ENCODE measurements at regions not wholly inside any gene's neighbourhood (a gene's known extent, or its start where the extent isn't known, plus 50 kb on each side); places are given as distances from the start of the nearest gene placed in this dataset.

DNA sequence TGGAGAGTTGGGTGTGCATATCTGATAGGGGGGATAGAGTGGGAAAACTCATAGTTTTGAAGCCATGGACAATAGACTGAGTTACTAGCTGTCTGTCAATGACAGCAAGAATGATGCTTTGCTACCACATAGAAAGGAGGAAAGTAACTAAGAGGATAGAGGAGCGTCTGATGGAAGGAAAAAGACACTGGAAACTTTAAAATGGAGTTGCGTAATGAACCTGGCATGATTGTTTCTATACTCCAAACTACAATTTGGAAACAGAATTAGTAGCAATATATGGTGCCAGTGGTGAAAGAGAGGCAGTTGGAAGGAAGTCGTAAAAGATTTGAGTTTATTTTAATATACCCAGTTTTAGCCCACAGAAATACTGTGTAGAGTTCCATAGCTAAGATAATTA lies 163.6 kb downstream of the TUSC7 start:
- H3K27me3 Mint-ChIP-seq: no peaks in the 10 kb centered on the region
- no peak overlapping the region for H3K4me3 Mint-ChIP-seq
- no peaks in the 10 kb centered on the region for H3K4me1 Mint-ChIP-seq
- no peak overlapping the region for H3K27ac Mint-ChIP-seq
- peaks cover 0 to 2% (median 0%) of the 10 kb centered on the region in 3 donors for H3K9me3 Mint-ChIP-seq
- no peaks in the 10 kb centered on the region for H3K36me3 Mint-ChIP-seq

DNA sequence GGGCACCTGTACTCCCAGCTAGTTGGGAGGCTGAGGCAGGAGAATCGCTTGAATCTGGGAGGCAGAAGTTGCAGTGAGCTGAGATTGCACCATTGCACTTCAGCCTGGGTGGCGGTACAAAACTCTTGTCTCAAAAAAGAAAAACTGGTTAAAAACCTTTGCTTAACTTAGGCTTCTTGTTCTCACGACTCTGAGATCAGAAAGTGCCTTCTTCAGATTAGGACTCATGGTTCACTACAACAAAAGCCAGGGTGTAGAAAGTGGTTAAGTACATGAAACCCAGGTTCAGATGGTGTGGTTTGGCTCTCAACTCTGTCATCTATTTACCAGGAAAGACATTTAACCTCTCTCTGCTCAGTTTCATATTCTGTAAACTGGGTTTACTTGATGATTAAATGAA lies 168.4 kb downstream of the TUSC7 start:
- peaks cover 3% of the 10 kb centered on the region for H3K36me3 Mint-ChIP-seq
- no peaks in the 10 kb centered on the region for H3K27me3 Mint-ChIP-seq
- H3K27ac Mint-ChIP-seq: no peak overlapping the region
- peaks cover 0 to 6% (median 2%) of the 10 kb centered on the region in 3 donors for H3K9me3 Mint-ChIP-seq
- no peak overlapping the region for H3K4me3 Mint-ChIP-seq
- H3K4me1 Mint-ChIP-seq: no peaks in the 10 kb centered on the region

DNA sequence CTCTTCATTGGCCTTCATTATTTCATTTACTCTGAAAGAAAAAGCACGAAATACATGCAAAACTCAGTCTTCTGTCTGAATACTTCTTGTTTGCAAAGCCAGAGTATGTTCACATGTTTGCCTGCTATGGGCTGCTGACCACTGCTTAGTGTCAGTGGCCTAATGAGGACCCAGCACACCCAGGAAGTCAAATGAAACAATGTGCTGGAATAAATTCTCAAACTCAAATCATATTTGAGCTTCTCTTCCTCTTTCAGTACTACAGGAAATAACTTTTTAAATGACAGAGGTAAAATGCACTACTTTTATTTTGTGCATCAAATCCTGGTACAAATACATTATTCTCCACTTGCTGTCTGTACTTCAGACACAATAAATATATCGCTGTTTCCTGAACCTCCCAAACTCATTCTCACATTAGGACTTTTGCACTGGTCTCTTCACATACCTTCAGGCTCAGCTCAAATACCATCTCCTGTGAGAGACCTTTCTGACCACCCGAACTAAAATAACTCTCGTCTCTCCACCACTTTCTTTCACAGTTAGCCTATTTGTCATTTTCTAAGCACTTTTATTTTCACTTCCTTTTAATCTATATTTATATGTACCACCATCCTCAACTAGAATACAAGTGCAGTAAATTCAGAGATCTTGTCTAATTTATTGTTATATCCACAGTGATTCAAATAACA lies 176.8 kb downstream of the TUSC7 start:
- H3K27ac Mint-ChIP-seq: peak overlapping the region; percentile 3 to 91 (median 77)

DNA sequence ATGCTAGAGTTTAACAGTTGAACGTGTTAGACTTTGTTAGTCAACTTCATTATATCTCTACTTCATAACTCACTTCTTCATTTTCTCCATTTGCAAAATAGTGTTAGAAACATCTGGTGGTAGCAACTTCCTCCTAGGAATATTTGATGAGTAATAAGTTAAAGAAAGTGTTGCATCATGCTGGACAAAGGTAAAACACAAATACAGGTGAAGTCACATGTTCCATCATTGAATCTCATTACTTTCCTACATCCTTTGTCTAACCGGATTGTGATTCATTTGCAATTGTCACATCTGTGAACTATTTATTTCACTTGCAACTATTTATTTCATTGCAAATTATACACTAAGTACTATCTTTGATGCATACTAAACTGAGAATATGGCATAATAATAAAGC lies 186.5 kb downstream of the TUSC7 start:
- H3K36me3 Mint-ChIP-seq: no peaks in the 10 kb centered on the region
- no peaks in the 10 kb centered on the region for H3K27me3 Mint-ChIP-seq
- H3K9me3 Mint-ChIP-seq: peaks cover 0 to 3% (median 2%) of the 10 kb centered on the region in 3 donors
- H3K4me3 Mint-ChIP-seq: peak overlapping the region in 1 of 4 donors; percentile 43
- H3K4me1 Mint-ChIP-seq: peaks cover 2 to 13% (median 3%) of the 10 kb centered on the region in 3 donors
- H3K27ac Mint-ChIP-seq: no peak overlapping the region

More for the DNA sequence above, 176.8 kb downstream of the TUSC7 start:
- peak overlapping the region; percentile 50 to 94 (median 84) for H3K4me3 Mint-ChIP-seq
- peaks cover 0 to 3% (median 0%) of the 10 kb centered on the region in 3 donors for H3K9me3 Mint-ChIP-seq
- peaks cover 12 to 27% (median 13%) of the 10 kb centered on the region in 3 donors for H3K4me1 Mint-ChIP-seq
- H3K27me3 Mint-ChIP-seq: no peaks in the 10 kb centered on the region
- H3K36me3 Mint-ChIP-seq: peaks cover 2% of the 10 kb centered on the region

GRCh38 chr3:116897382-116897781 lies 187.8 kb downstream of the TUSC7 start:
- peaks cover 0 to 3% (median 2%) of the 10 kb centered on the region in 3 donors for H3K9me3 Mint-ChIP-seq
- H3K4me3 Mint-ChIP-seq: no peak overlapping the region
- H3K36me3 Mint-ChIP-seq: no peaks in the 10 kb centered on the region
- H3K4me1 Mint-ChIP-seq: peaks cover 2 to 13% (median 3%) of the 10 kb centered on the region in 3 donors
- no peak overlapping the region for H3K27ac Mint-ChIP-seq
- no peaks in the 10 kb centered on the region for H3K27me3 Mint-ChIP-seq

DNA sequence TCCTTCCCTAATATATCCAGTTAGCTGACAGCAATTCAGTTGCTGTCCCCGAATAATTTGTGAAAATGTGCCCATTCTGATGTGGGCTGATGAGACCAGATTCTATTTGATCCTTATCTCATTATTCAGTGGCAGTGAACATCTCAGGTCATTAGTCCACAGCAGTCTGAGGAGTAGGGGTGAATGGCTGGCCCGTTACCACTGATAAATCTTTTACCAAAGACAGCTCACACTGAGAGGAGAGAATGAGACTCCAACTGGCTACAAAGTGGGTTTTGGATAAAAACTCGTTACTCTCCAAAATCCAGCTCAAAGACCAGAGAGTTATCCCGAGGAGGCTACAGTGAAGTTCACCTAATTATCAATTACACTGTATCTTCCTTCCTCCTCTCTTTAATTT lies 189.7 kb downstream of the TUSC7 start:
- Mint-ChIP-seq H3K27me3 (no peaks in the 10 kb centered on the region), H3K4me1 (peaks cover 2 to 8% (median 3%) of the 10 kb centered on the region in 3 donors), H3K9me3 (no peaks in the 10 kb centered on the region), H3K36me3 (no peaks in the 10 kb centered on the region), H3K4me3 (no peak overlapping the region), H3K27ac (no peak overlapping the region)

- Mint-ChIP-seq H3K4me3 (no peak overlapping the region), H3K27me3 (peaks cover 1% of the 10 kb centered on the region), H3K27ac (no peak overlapping the region), H3K4me1 (no peaks in the 10 kb centered on the region), H3K9me3 (no peaks in the 10 kb centered on the region), H3K36me3 (peaks cover 3% of the 10 kb centered on the region)
Observed at GRCh38 chr3:116905334-116905733, 195.8 kb downstream of the TUSC7 start.

GRCh38 chr3:116905794-116906193 lies 196.2 kb downstream of the TUSC7 start:
- peaks cover 3% of the 10 kb centered on the region for H3K36me3 Mint-ChIP-seq
- H3K27me3 Mint-ChIP-seq: peaks cover 1% of the 10 kb centered on the region
- no peaks in the 10 kb centered on the region for H3K4me1 Mint-ChIP-seq
- no peak overlapping the region for H3K27ac Mint-ChIP-seq
- H3K9me3 Mint-ChIP-seq: no peaks in the 10 kb centered on the region
- no peak overlapping the region for H3K4me3 Mint-ChIP-seq

DNA sequence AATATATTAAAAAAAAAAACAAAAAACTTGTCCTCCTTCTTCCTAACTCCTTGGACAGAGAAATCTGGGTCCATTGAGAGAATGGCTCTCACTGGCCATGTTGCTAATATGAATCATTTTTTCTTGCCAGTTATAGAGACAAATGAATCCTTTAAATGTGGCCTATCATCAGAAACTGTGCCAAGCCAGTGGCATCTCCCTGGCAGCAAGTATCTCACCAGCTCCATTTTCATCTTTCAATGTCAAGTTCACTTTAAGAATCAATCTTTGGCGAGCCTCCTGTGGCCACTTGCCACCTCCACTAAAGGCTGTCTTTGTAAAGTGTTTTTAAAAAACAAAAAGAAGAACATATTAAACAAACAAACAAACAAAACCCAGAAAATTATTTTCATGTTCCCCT lies 202.5 kb downstream of the TUSC7 start:
- H3K27ac Mint-ChIP-seq: no peak overlapping the region
- H3K4me3 Mint-ChIP-seq: no peak overlapping the region
- H3K4me1 Mint-ChIP-seq: no peaks in the 10 kb centered on the region
- peaks cover 0 to 2% (median 0%) of the 10 kb centered on the region in 3 donors for H3K9me3 Mint-ChIP-seq
- peaks cover 3% of the 10 kb centered on the region for H3K36me3 Mint-ChIP-seq
- no peaks in the 10 kb centered on the region for H3K27me3 Mint-ChIP-seq

DNA sequence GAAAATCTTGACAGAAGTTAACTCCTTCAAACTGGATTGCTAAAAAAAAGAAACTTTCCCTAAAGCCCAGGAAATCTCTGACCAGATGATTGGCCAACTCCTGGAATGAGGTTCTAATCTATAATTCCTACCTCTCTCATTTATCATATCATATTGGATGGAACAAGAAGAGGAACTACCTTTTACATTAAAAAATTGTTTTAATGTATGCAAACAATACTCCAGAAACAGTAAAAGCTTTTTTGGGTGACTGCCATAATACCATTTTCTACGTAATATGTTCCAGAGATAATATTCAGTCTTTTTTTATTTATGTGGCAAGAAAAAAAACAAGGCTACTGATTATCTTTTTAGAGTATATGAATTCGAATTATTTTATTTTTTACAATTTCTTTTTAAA lies 204.4 kb downstream of the TUSC7 start:
- Mint-ChIP-seq H3K4me1 (no peaks in the 10 kb centered on the region), H3K27me3 (no peaks in the 10 kb centered on the region), H3K27ac (no peak overlapping the region), H3K4me3 (no peak overlapping the region), H3K36me3 (peaks cover 3% of the 10 kb centered on the region), H3K9me3 (peaks cover 0 to 2% (median 0%) of the 10 kb centered on the region in 3 donors)

GRCh38 chr3:116916836-116917235 lies 207.3 kb downstream of the TUSC7 start:
- H3K9me3 Mint-ChIP-seq: peaks cover 0 to 2% (median 0%) of the 10 kb centered on the region in 3 donors

GRCh38 chr3:116920826-116921610 lies 211.4 kb downstream of the TUSC7 start:
- H3K27ac Mint-ChIP-seq: no peak overlapping the region
- no peaks in the 10 kb centered on the region for H3K4me1 Mint-ChIP-seq
- no peaks in the 10 kb centered on the region for H3K36me3 Mint-ChIP-seq
- H3K4me3 Mint-ChIP-seq: no peak overlapping the region
- no peaks in the 10 kb centered on the region for H3K27me3 Mint-ChIP-seq
- peaks cover 0 to 15% (median 3%) of the 10 kb centered on the region in 3 donors for H3K9me3 Mint-ChIP-seq

More at GRCh38 chr3:116916836-116917235, 207.3 kb downstream of the TUSC7 start:
- Mint-ChIP-seq H3K4me1 (no peaks in the 10 kb centered on the region), H3K4me3 (no peak overlapping the region), H3K27me3 (no peaks in the 10 kb centered on the region), H3K36me3 (no peaks in the 10 kb centered on the region), H3K27ac (no peak overlapping the region)

DNA sequence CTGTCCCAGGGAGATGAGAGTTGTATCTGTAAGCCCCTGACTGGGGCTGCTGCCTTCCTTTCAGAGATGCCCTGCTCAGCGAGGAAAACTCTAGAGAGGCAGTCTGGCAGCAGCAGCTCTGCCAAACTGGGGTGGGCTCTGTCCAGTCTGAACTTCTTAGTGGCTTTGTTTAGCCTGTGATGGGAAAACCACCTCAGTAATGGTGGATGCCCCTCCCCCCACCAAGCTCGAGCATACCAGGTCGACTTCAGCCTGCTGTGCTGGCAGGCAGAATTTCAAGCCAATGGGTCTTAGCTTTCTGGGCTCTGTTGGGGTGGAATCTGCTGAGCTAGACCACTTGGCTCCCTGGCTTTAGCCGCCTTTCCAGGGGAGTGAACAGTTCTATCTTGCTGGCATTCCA lies 218.3 kb downstream of the TUSC7 start:
- no peak overlapping the region for H3K27ac Mint-ChIP-seq
- peaks cover 1 to 12% (median 3%) of the 10 kb centered on the region in 3 donors for H3K9me3 Mint-ChIP-seq
- no peak overlapping the region for H3K4me3 Mint-ChIP-seq
- H3K27me3 Mint-ChIP-seq: peaks cover 1% of the 10 kb centered on the region
- peaks cover 0 to 7% (median 0%) of the 10 kb centered on the region in 3 donors for H3K4me1 Mint-ChIP-seq
- H3K36me3 Mint-ChIP-seq: no peaks in the 10 kb centered on the region

DNA sequence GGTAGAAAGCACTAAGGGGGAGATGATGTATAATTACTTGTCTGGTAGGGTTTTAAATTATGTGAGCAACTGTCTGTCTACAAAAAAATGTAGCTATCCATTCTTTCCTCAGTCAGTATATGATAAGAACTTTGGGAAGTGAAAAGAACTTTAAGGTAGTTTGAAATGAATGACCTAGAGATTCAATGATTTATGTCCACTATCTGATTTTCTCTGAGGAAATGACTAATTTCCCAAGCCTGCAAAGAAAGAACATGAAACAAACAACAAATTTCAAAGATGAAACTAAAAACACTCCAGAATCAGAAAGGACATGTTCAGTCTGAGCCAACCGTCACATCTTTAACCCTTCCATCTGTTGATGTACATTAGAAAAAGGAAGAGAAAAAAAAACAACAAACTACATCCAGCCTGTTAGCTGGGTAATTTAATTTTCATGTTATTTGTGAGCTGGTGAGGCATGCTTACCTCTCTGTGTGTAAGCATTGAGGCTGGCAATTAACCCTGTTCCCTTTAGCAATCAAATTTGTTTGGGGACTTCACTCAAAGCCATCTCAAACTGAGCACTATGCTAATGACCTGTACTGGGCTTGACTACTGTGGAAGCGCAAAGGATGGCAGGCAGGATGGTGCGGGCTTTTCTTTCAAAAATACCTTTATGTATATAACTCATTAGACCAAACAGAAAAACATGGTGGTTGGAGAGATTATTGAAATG lies 220.1 kb downstream of the TUSC7 start:
- Mint-ChIP-seq H3K27me3 (peaks cover 1% of the 10 kb centered on the region), H3K36me3 (no peaks in the 10 kb centered on the region), H3K4me1 (peaks cover 0 to 7% (median 0%) of the 10 kb centered on the region in 3 donors), H3K9me3 (peaks cover 1 to 3% (median 3%) of the 10 kb centered on the region in 3 donors), H3K4me3 (peak overlapping the region in 1 of 4 donors; percentile 34), H3K27ac (no peak overlapping the region)

DNA sequence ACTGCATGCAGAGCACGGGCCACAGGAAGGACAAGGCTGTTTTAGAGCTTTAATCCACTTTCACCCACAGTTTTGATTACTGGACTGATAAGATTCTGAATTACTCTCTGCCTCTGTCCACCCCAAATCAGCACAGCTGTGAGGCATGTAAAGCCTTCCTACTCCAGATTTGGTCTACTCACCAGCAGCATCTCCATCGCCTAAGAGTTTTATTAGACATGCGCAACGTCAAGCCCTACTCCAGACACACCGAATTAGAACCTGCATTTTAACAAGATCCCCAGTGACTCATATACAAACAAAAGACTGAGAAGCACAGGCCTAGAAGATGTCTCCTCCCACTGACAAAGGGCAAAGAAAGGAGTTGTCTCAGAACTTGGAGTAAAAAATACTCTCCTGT lies 221.2 kb downstream of the TUSC7 start:
- Mint-ChIP-seq H3K27ac (no peak overlapping the region), H3K36me3 (no peaks in the 10 kb centered on the region)

More for the DNA sequence above, 221.2 kb downstream of the TUSC7 start:
- Mint-ChIP-seq H3K4me1 (peaks cover 0 to 7% (median 0%) of the 10 kb centered on the region in 3 donors), H3K9me3 (peaks cover 0 to 1% (median 0%) of the 10 kb centered on the region in 3 donors), H3K4me3 (no peak overlapping the region), H3K27me3 (peaks cover 7% of the 10 kb centered on the region)

Data from IgD-negative memory B cell (primary cell).